Body of pancreas (tissue), 4 donors: ENCODE measurements at regions not wholly inside any gene's neighbourhood (a gene's known extent, or its start where the extent isn't known, plus 50 kb on each side); places are given as distances from the start of the nearest gene placed in this dataset.

ENCODE experiments used
- ATAC-seq: fragments of 150-250 bp; one replicate; pipeline ENCODE4 v1.9.1; 2016
- DNase-seq, 4 donors: peaks; one replicate each; pipeline ENCODE4 v3.0.0-alpha.2; 2019
- H3K27ac ChIP-seq, 4 donors: fragments of 200-600 bp; sonication (generic); 1 replicate in 3 of 4; 2 replicates in 1 of 4; pipeline versions ENCODE4 v1.5.1 to v1.6.1; 2016 to 2019; ENCODE audit warnings: mild to moderate bottlenecking in 1 of 4, mixed read lengths in 1 of 4, moderate library complexity in 1 of 4
- H3K27me3 ChIP-seq, 2 donors: fragments of 200-600 bp; sonication (generic); one replicate each; pipeline ENCODE4 v1.6.0; 2016; ENCODE audit warnings: mild to moderate bottlenecking in 1 of 2
- H3K36me3 ChIP-seq, 2 donors: fragments of 200-600 bp; sonication (generic); replicated peaks in 1 of 2; 2 replicates each; pipeline ENCODE4 v1.5.1; 2016; ENCODE audit warnings: low read depth in 2 of 2; ENCODE audit not compliant: insufficient read depth in 1 of 2
- H3K4me1 ChIP-seq: fragments of 200-600 bp; sonication (generic); one replicate; pipeline ENCODE4 v1.6.0; 2016
- H3K4me3 ChIP-seq, 2 donors: fragments of 200-600 bp; sonication (generic); 1 replicate in 1 of 2; 2 replicates in 1 of 2; pipeline ENCODE4 v1.5.1; 2016 to 2019
- H3K9me3 ChIP-seq, 3 donors: fragments of 200-600 bp; sonication (generic); 1 replicate in 2 of 3; 2 replicates in 1 of 3; pipeline ENCODE4 v1.5.1; 2016
- POLR2A ChIP-seq, 3 donors: fragments of 450-650 bp; IDR thresholded peaks; one replicate each; pipeline ENCODE4 v1.6.1; 2016; ENCODE audit warnings: antibody characterized with exemption in 3 of 3, mild to moderate bottlenecking in 2 of 3
- WGBS, 2 donors: methylation state at CpG; one replicate each; pipeline ENCODE4 v1.1.5; 2017; 5-methylcytosine and 5-hydroxymethylcytosine counted together
- intact Hi-C: fragments of 100-400 bp; cut with DNase I; formaldehyde crosslinking; loops from one replicate; pipeline ENCODE4 v1.15.1; 2023
- TF ChIP-seq, protein P1 (sequence below), 7 experiments: fragments of 450-650 bp in 4 of 7; fragments of 200-600 bp in 3 of 7; sonication (generic) in 3 of 7; IDR thresholded peaks; one replicate each; pipeline ENCODE4 v1.5.1; 2016 to 2019; ENCODE audit warnings: antibody characterized with exemption in 7 of 7

- Histone ChIP-seq H3K9me3 (no peaks in the 10 kb centered on the region), H3K4me1 (no peaks in the 10 kb centered on the region), H3K27ac (no peak overlapping the region), H3K27me3 (no peaks in the 10 kb centered on the region), H3K36me3 (no peaks in the 10 kb centered on the region), H3K4me3 (no peak overlapping the region)
- ATAC-seq (no peak), DNase-seq (no peak)
- intact Hi-C loops, result no loop called here
- TF ChIP-seq POLR2A (IDR thresholded peaks at IDR 0.05), result no peak
- TF ChIP-seq, protein P1, sequence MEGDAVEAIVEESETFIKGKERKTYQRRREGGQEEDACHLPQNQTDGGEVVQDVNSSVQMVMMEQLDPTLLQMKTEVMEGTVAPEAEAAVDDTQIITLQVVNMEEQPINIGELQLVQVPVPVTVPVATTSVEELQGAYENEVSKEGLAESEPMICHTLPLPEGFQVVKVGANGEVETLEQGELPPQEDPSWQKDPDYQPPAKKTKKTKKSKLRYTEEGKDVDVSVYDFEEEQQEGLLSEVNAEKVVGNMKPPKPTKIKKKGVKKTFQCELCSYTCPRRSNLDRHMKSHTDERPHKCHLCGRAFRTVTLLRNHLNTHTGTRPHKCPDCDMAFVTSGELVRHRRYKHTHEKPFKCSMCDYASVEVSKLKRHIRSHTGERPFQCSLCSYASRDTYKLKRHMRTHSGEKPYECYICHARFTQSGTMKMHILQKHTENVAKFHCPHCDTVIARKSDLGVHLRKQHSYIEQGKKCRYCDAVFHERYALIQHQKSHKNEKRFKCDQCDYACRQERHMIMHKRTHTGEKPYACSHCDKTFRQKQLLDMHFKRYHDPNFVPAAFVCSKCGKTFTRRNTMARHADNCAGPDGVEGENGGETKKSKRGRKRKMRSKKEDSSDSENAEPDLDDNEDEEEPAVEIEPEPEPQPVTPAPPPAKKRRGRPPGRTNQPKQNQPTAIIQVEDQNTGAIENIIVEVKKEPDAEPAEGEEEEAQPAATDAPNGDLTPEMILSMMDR (IDR thresholded peaks at IDR 0.05), result no peak
- WGBS, 2 donors, result 24 to 35% methylated on average over 1 of the region's 1 CpG
Measured at GRCh38 chr5:35488055-35488454, 129.6 kb upstream of the SPEF2 start.

- Histone ChIP-seq H3K27me3 (no peaks in the 10 kb centered on the region), H3K4me1 (no peaks in the 10 kb centered on the region), H3K36me3 (no peaks in the 10 kb centered on the region), H3K9me3 (no peaks in the 10 kb centered on the region), H3K4me3 (no peak overlapping the region), H3K27ac (no peak overlapping the region)
- ATAC-seq (no peak), DNase-seq (no peak)
- 56 to 60% methylated on average over 5 of the region's 5 CpGs for WGBS, 2 donors
- TF ChIP-seq, protein P1 (IDR thresholded peaks at IDR 0.05), result no peak
- TF ChIP-seq POLR2A (IDR thresholded peaks at IDR 0.05), result no peak
- intact Hi-C loops, result no loop called here
Measured at GRCh38 chr5:35487233-35488025, 130.2 kb upstream of the SPEF2 start.

- ATAC-seq (no peak), DNase-seq (no peak)
- TF ChIP-seq POLR2A (IDR thresholded peaks at IDR 0.05), result no peak
- TF ChIP-seq, protein P1 (IDR thresholded peaks at IDR 0.05), result no peak
- Histone ChIP-seq H3K4me1 (no peaks in the 10 kb centered on the region), H3K27me3 (no peaks in the 10 kb centered on the region), H3K36me3 (no peaks in the 10 kb centered on the region), H3K27ac (no peak overlapping the region), H3K4me3 (no peak overlapping the region), H3K9me3 (no peaks in the 10 kb centered on the region)
- intact Hi-C loops, result no loop called here
Measured at GRCh38 chr5:35485487-35485886, 132.2 kb upstream of the SPEF2 start.

- no peaks in the 10 kb centered on the region for H3K27me3 ChIP-seq
- ATAC-seq (no peak), DNase-seq (no peak)
- H3K27ac ChIP-seq, result peak overlapping the region in 2 of 4 donors; percentile 51 to 57
- H3K36me3 ChIP-seq, result no peaks in the 10 kb centered on the region
- peaks cover 7% of the 10 kb centered on the region for H3K4me1 ChIP-seq
- no peak overlapping the region for H3K4me3 ChIP-seq
- no peaks in the 10 kb centered on the region for H3K9me3 ChIP-seq
- TF ChIP-seq, protein P1 (IDR thresholded peaks at IDR 0.05), result no peak
- no peak for TF ChIP-seq POLR2A (IDR thresholded peaks at IDR 0.05)
- intact Hi-C loops, result no loop called here
Measured at GRCh38 chr5:35484241-35484640, 133.4 kb upstream of the SPEF2 start.

DNA sequence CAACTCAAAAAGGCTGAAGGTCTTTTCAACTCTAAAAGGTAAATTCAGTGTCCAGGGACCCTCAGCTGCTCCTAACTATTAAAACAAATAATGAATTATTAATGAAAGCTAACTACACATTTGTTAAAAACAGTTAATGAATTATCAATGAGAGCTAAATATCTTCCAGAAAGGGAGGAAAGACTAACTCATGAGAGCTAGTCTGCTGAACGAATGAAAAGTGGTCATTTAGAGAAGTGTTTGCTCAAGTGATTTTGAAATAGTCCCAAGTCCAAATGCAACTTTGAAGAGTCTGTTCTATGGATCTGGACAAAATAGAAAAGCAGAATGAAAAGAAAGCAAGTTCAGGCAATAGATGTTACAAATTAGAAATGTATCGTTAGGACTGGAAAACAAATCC is 133.9 kb upstream of the SPEF2 start:
- TF ChIP-seq, protein P1 (IDR thresholded peaks at IDR 0.05), result no peak
- TF ChIP-seq POLR2A (IDR thresholded peaks at IDR 0.05), result no peak
- H3K36me3 ChIP-seq, result no peaks in the 10 kb centered on the region
- DNase-seq (no peak), ATAC-seq (no peak)
- no peaks in the 10 kb centered on the region for H3K27me3 ChIP-seq
- no peak overlapping the region for H3K4me3 ChIP-seq
- peak overlapping the region in 1 of 4 donors; percentile 57 for H3K27ac ChIP-seq
- H3K9me3 ChIP-seq, result no peaks in the 10 kb centered on the region
- WGBS, 2 donors, result 23 to 32% methylated on average over 2 of the region's 2 CpGs
- intact Hi-C loops, result no loop called here
- peaks cover 7% of the 10 kb centered on the region for H3K4me1 ChIP-seq
